ENCODE measurements at regions not wholly inside any gene's neighbourhood (a gene's known extent, or its start where the extent isn't known, plus 50 kb on each side); places are given as distances from the start of the nearest gene placed in this dataset.

- DNase-seq (ENCODE audit: low spot score): no peak
Measured at GRCh38 chr6:105453968-105454367, 51.1 kb upstream of the PREP start.

GRCh38 chr6:105452924-105453756 is 50.3 kb upstream of the PREP start:
- DNase-seq (ENCODE audit: low spot score): no peak
